ENCODE measurements at regions not wholly inside any gene's neighbourhood (a gene's known extent, or its start where the extent isn't known, plus 50 kb on each side); places are given as distances from the start of the nearest gene placed in this dataset.

DNA sequence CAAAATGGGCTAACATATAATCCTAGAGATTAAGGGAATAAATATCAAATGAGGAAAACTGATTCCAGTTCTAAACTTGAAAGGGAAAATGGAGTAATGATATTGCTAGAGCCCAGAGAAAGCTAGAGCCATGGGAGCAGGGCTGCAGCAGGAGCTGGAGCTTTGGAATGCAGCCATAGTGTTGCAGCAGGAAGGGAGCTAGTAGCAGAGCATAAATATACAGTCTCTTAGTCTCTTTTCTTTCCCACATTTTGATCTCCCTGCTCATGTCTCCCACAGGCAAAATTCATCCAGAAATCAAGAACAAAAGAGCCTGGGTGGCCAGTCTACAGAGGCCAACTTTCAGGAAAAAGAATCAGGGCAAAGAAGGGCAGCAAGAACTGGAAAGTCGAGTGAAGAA lies 253.7 kb downstream of the ATXN7L3B start:
- Histone ChIP-seq H3K23ac (ENCODE audit: low read length in 2 of 2) (no peak overlapping the region), H3K4me1 (ENCODE audit: control insufficient read depth, insufficient read depth, low read depth, low read length) (no peaks in the 10 kb centered on the region), H2AFZ (ENCODE audit: low read depth, low read length) (no peak overlapping the region), H2BK5ac (ENCODE audit: low read depth, low read length, poor library complexity, severe bottlenecking) (no peak overlapping the region), H2BK120ac (ENCODE audit: low read depth, low read length) (no peak overlapping the region), H2AK5ac (ENCODE audit: low read length, severe bottlenecking) (no peak overlapping the region), H3K79me1 (replicated peaks; ENCODE audit: low read length, poor library complexity, severe bottlenecking) (no peaks in the 10 kb centered on the region), H3K4me2 (ENCODE audit: low read length, poor library complexity, severe bottlenecking) (no peak overlapping the region), H4K91ac (ENCODE audit: low read length) (no peak overlapping the region), H3K36me3 (ENCODE audit: control insufficient read depth in 1 of 2, insufficient read depth in 2 of 2, low read depth in 1 of 2, low read length in 2 of 2) (no peaks in the 10 kb centered on the region), H3K27me3 (ENCODE audit: control insufficient read depth in 1 of 2, insufficient read depth in 1 of 2, low read length in 2 of 2) (no peaks in the 10 kb centered on the region), H3K18ac (ENCODE audit: low read depth in 1 of 2, low read length in 2 of 2) (no peak overlapping the region), H3K14ac (ENCODE audit: low read length in 2 of 2) (no peak overlapping the region), H3K4me3 (ENCODE audit: insufficient read depth in 1 of 2, low read depth in 1 of 2, low read length in 2 of 2) (no peak overlapping the region), H3K27ac (ENCODE audit: low read length, poor library complexity, severe bottlenecking) (no peak overlapping the region), H2BK15ac (ENCODE audit: low read depth, poor library complexity, severe bottlenecking) (no peak overlapping the region), H4K8ac (ENCODE audit: low read length) (no peak overlapping the region), H2BK12ac (ENCODE audit: low read length in 2 of 2) (no peak overlapping the region), H3K9ac (ENCODE audit: low read length) (no peak overlapping the region), H3K9me3 (ENCODE audit: control insufficient read depth, low read length) (no peaks in the 10 kb centered on the region), H3K4ac (ENCODE audit: low read depth in 1 of 2, low read length in 2 of 2) (no peak overlapping the region)
- no peak for DNase-seq
- 83% methylated on average over 1 of the region's 1 CpG for WGBS

DNA sequence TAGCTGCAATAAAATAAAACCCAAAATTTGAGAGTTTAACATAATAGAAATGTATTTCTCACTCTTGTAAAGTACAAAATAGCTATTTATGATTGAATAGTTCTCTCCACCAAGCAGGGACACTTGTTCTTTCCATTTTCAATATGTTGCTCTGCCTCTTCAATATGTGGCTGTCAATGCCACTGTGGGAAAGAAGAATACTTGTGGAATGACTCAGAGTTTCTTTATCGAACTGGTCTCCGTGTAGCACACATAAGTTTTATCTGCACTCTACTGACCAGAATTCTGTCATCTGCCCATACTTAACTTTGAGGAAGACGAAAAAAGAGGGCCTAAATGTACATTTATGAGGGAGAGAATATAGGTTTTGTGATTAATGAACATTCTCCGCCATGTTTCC lies 256.9 kb downstream of the ATXN7L3B start:
- peak; percentile 32 for DNase-seq
- no peak overlapping the region for H3K18ac ChIP-seq (ENCODE audit: low read depth in 1 of 2, low read length in 2 of 2)
- H3K4me1 ChIP-seq (ENCODE audit: control insufficient read depth, insufficient read depth, low read depth, low read length), result no peaks in the 10 kb centered on the region
- H3K23ac ChIP-seq (ENCODE audit: low read length in 2 of 2), result no peak overlapping the region
- H2BK15ac ChIP-seq (ENCODE audit: low read depth, poor library complexity, severe bottlenecking), result no peak overlapping the region
- no peak overlapping the region for H2BK120ac ChIP-seq (ENCODE audit: low read depth, low read length)
- H3K9me3 ChIP-seq (ENCODE audit: control insufficient read depth, low read length), result no peaks in the 10 kb centered on the region
- no peak overlapping the region for H3K4me3 ChIP-seq (ENCODE audit: insufficient read depth in 1 of 2, low read depth in 1 of 2, low read length in 2 of 2)
- no peak overlapping the region for H2AK5ac ChIP-seq (ENCODE audit: low read length, severe bottlenecking)
- no peaks in the 10 kb centered on the region for H3K27me3 ChIP-seq (ENCODE audit: control insufficient read depth in 1 of 2, insufficient read depth in 1 of 2, low read length in 2 of 2)
- H2AFZ ChIP-seq (ENCODE audit: low read depth, low read length), result no peak overlapping the region
- no peak overlapping the region for H3K4ac ChIP-seq (ENCODE audit: low read depth in 1 of 2, low read length in 2 of 2)
- WGBS, result no CpG with 5 or more reads among the region's 4 CpGs
- no peaks in the 10 kb centered on the region for H3K36me3 ChIP-seq (ENCODE audit: control insufficient read depth in 1 of 2, insufficient read depth in 2 of 2, low read depth in 1 of 2, low read length in 2 of 2)
- no peak overlapping the region for H2BK12ac ChIP-seq (ENCODE audit: low read length in 2 of 2)
- H3K79me1 ChIP-seq (replicated peaks; ENCODE audit: low read length, poor library complexity, severe bottlenecking), result no peaks in the 10 kb centered on the region
- H3K9ac ChIP-seq (ENCODE audit: low read length), result no peak overlapping the region
- no peak overlapping the region for H3K14ac ChIP-seq (ENCODE audit: low read length in 2 of 2)
- no peak overlapping the region for H3K27ac ChIP-seq (ENCODE audit: low read length, poor library complexity, severe bottlenecking)
- no peak overlapping the region for H4K8ac ChIP-seq (ENCODE audit: low read length)
- H4K91ac ChIP-seq (ENCODE audit: low read length), result no peak overlapping the region
- no peak overlapping the region for H2BK5ac ChIP-seq (ENCODE audit: low read depth, low read length, poor library complexity, severe bottlenecking)
- H3K4me2 ChIP-seq (ENCODE audit: low read length, poor library complexity, severe bottlenecking), result no peak overlapping the region

DNA sequence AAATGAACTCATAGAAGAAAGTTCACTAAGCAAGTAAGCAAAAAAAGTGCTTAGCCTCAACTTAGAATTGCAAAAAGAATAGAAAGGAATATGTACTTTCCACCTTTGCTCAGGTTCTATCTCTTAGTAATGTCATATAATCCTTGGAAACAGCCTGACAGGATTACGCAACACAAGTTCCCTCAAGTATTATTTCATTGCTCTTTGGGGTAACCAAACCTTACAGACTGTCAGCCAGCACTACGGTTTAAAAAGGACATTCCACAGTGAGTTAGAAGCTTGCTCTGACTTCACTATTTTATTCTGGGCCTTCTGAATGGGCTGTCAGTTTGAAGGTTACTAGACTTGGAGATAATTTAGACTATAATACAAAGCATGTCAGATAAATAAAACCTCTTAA lies 264.0 kb downstream of the ATXN7L3B start:
- no peaks in the 10 kb centered on the region for H3K36me3 ChIP-seq (ENCODE audit: control insufficient read depth in 1 of 2, insufficient read depth in 2 of 2, low read depth in 1 of 2, low read length in 2 of 2)
- H3K27ac ChIP-seq (ENCODE audit: low read length, poor library complexity, severe bottlenecking), result no peak overlapping the region
- no peaks in the 10 kb centered on the region for H3K9me3 ChIP-seq (ENCODE audit: control insufficient read depth, low read length)
- H3K4me2 ChIP-seq (ENCODE audit: low read length, poor library complexity, severe bottlenecking), result no peak overlapping the region
- no peak overlapping the region for H3K18ac ChIP-seq (ENCODE audit: low read depth in 1 of 2, low read length in 2 of 2)
- H3K14ac ChIP-seq (ENCODE audit: low read length in 2 of 2), result no peak overlapping the region
- no peaks in the 10 kb centered on the region for H3K27me3 ChIP-seq (ENCODE audit: control insufficient read depth in 1 of 2, insufficient read depth in 1 of 2, low read length in 2 of 2)
- H3K9ac ChIP-seq (ENCODE audit: low read length), result no peak overlapping the region
- no peak overlapping the region for H2BK12ac ChIP-seq (ENCODE audit: low read length in 2 of 2)
- no peak overlapping the region for H2AFZ ChIP-seq (ENCODE audit: low read depth, low read length)
- H3K23ac ChIP-seq (ENCODE audit: low read length in 2 of 2), result no peak overlapping the region
- WGBS, result 98% methylated on average over 2 of the region's 2 CpGs
- DNase-seq, result peak; percentile 4
- no peak overlapping the region for H4K8ac ChIP-seq (ENCODE audit: low read length)
- H3K4me1 ChIP-seq (ENCODE audit: control insufficient read depth, insufficient read depth, low read depth, low read length), result no peaks in the 10 kb centered on the region
- H2BK5ac ChIP-seq (ENCODE audit: low read depth, low read length, poor library complexity, severe bottlenecking), result no peak overlapping the region
- H3K4ac ChIP-seq (ENCODE audit: low read depth in 1 of 2, low read length in 2 of 2), result no peak overlapping the region
- no peak overlapping the region for H3K4me3 ChIP-seq (ENCODE audit: insufficient read depth in 1 of 2, low read depth in 1 of 2, low read length in 2 of 2)
- no peaks in the 10 kb centered on the region for H3K79me1 ChIP-seq (replicated peaks; ENCODE audit: low read length, poor library complexity, severe bottlenecking)
- no peak overlapping the region for H2BK120ac ChIP-seq (ENCODE audit: low read depth, low read length)
- no peak overlapping the region for H2BK15ac ChIP-seq (ENCODE audit: low read depth, poor library complexity, severe bottlenecking)
- no peak overlapping the region for H4K91ac ChIP-seq (ENCODE audit: low read length)
- no peak overlapping the region for H2AK5ac ChIP-seq (ENCODE audit: low read length, severe bottlenecking)

DNA sequence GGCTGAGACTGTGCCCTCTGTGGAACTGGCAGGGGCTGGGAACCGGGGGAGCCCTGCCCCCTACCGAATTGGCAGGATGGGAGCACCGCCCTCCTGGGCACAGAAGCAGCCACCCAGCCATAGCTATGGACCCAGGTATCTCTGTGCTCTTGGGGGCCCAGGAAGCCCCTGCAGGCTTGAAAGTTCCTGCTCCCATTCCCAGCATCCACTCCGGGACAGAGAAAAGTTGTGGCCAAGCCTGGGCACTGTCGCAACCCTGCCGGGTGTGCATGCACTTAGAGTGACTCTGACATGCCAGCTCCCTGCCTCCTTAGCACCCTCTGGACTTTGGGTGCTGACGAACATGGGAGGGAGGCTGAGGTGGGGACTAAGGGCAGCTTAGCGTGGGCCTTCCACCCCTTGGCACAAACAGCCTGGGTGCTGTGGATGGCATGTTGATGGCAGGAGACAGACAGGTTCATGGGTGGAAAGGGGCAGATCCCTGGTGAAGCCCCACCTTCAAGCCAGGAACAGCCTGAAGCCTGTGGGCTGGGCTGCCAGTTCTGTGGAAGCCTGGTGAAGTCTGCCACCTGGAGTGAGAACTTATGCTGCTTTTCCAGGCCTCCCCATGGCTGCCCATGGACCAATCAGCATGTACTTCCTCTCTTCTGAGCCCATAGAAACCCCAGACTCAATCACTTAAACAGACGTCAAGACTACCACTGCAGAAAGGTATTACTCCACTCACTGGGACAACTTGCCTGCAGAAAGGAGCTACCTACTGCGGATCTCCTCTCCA lies 279.0 kb downstream of the ATXN7L3B start:
- 88% methylated on average over 10 of the region's 10 CpGs for WGBS
- H3K14ac ChIP-seq (ENCODE audit: low read length in 2 of 2), result peak overlapping the region in 1 of 2 experiments; percentile 44
- no peak overlapping the region for H2AK5ac ChIP-seq (ENCODE audit: low read length, severe bottlenecking)
- no peaks in the 10 kb centered on the region for H3K4me1 ChIP-seq (ENCODE audit: control insufficient read depth, insufficient read depth, low read depth, low read length)
- no peak overlapping the region for H2BK12ac ChIP-seq (ENCODE audit: low read length in 2 of 2)
- no peaks in the 10 kb centered on the region for H3K36me3 ChIP-seq (ENCODE audit: control insufficient read depth in 1 of 2, insufficient read depth in 2 of 2, low read depth in 1 of 2, low read length in 2 of 2)
- H4K8ac ChIP-seq (ENCODE audit: low read length), result no peak overlapping the region
- DNase-seq, result no peak
- no peak overlapping the region for H2BK5ac ChIP-seq (ENCODE audit: low read depth, low read length, poor library complexity, severe bottlenecking)
- no peak overlapping the region for H3K4me3 ChIP-seq (ENCODE audit: insufficient read depth in 1 of 2, low read depth in 1 of 2, low read length in 2 of 2)
- no peak overlapping the region for H3K4me2 ChIP-seq (ENCODE audit: low read length, poor library complexity, severe bottlenecking)
- H3K9ac ChIP-seq (ENCODE audit: low read length), result no peak overlapping the region
- H3K79me1 ChIP-seq (replicated peaks; ENCODE audit: low read length, poor library complexity, severe bottlenecking), result no peaks in the 10 kb centered on the region
- peak overlapping the region in 1 of 2 experiments; percentile 23 for H3K23ac ChIP-seq (ENCODE audit: low read length in 2 of 2)
- no peak overlapping the region for H2BK15ac ChIP-seq (ENCODE audit: low read depth, poor library complexity, severe bottlenecking)
- H3K27me3 ChIP-seq (ENCODE audit: control insufficient read depth in 1 of 2, insufficient read depth in 1 of 2, low read length in 2 of 2), result no peaks in the 10 kb centered on the region
- H3K4ac ChIP-seq (ENCODE audit: low read depth in 1 of 2, low read length in 2 of 2), result no peak overlapping the region
- H3K18ac ChIP-seq (ENCODE audit: low read depth in 1 of 2, low read length in 2 of 2), result no peak overlapping the region
- no peak overlapping the region for H2AFZ ChIP-seq (ENCODE audit: low read depth, low read length)
- no peak overlapping the region for H2BK120ac ChIP-seq (ENCODE audit: low read depth, low read length)
- H4K91ac ChIP-seq (ENCODE audit: low read length), result no peak overlapping the region
- no peaks in the 10 kb centered on the region for H3K9me3 ChIP-seq (ENCODE audit: control insufficient read depth, low read length)
- H3K27ac ChIP-seq (ENCODE audit: low read length, poor library complexity, severe bottlenecking), result no peak overlapping the region
